ENCODE measurements at regions not wholly inside any gene's neighbourhood (a gene's known extent, or its start where the extent isn't known, plus 50 kb on each side); places are given as distances from the start of the nearest gene placed in this dataset.

DNA sequence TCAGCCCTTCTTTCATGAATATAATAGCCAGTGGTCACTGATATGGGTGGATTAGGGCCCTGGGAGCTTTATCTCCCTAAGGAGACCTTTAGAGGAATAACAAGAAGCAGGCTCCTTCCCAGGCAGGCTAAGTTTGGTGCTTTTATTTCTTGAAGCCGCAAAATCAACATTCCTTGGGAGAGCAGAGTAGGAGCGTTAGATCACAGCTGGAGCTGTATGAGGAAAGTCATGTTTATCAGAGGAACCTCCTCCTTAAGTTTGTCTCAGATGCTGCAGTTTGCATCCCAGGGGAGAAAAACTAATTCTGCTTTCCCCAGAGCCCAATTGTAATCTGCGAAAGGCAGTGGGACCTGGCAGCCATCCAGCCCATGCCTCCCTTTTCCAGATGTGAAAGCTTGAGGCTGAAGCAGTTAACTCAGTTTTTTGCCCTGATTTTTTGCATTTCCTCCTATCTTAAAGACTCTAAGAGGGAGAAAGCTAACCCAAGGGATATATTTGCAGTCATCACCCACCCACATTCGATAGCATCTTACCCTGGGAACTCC, 186.0 kb upstream of the FRMPD4 start:
- H2AFZ ChIP-seq (ENCODE audit: low read depth, low read length), result no peak overlapping the region
- H3K9ac ChIP-seq (ENCODE audit: low read depth, low read length), result no peak overlapping the region
- no peaks in the 10 kb centered on the region for H3K27me3 ChIP-seq (ENCODE audit: insufficient read depth, low read length, poor library complexity)
- ATAC-seq (ENCODE audit: insufficient read depth, low read depth) (no peak), DNase-seq (no peak)
- H3K9me3 ChIP-seq (ENCODE audit: insufficient read depth, low read length, severe bottlenecking), result no peaks in the 10 kb centered on the region
- H3K4me2 ChIP-seq (ENCODE audit: insufficient read depth, low read length), result no peak overlapping the region
- H3K4me3 ChIP-seq (ENCODE audit: low read depth in 1 of 2, low read length in 2 of 2), result no peak overlapping the region
- no peaks in the 10 kb centered on the region for H3K36me3 ChIP-seq (ENCODE audit: insufficient read depth, low read length)
- H4K20me1 ChIP-seq (ENCODE audit: insufficient read depth, low read length), result no peaks in the 10 kb centered on the region
- no peaks in the 10 kb centered on the region for H3K79me2 ChIP-seq (ENCODE audit: insufficient read depth, low read length)
- no peaks in the 10 kb centered on the region for H3K4me1 ChIP-seq (ENCODE audit: insufficient read depth, low read length)
- no peak overlapping the region for H3K27ac ChIP-seq (ENCODE audit: low read length)
- TF ChIP-seq, protein P1, sequence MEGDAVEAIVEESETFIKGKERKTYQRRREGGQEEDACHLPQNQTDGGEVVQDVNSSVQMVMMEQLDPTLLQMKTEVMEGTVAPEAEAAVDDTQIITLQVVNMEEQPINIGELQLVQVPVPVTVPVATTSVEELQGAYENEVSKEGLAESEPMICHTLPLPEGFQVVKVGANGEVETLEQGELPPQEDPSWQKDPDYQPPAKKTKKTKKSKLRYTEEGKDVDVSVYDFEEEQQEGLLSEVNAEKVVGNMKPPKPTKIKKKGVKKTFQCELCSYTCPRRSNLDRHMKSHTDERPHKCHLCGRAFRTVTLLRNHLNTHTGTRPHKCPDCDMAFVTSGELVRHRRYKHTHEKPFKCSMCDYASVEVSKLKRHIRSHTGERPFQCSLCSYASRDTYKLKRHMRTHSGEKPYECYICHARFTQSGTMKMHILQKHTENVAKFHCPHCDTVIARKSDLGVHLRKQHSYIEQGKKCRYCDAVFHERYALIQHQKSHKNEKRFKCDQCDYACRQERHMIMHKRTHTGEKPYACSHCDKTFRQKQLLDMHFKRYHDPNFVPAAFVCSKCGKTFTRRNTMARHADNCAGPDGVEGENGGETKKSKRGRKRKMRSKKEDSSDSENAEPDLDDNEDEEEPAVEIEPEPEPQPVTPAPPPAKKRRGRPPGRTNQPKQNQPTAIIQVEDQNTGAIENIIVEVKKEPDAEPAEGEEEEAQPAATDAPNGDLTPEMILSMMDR (IDR thresholded peaks at IDR 0.05; ENCODE audit: borderline replicate concordance, extremely low read depth, low read length, poor library complexity, severe bottlenecking), result no peak
- no peak for TF ChIP-seq EZH2 (IDR thresholded peaks at IDR 0.05; ENCODE audit: borderline replicate concordance, low read depth, low read length, severe bottlenecking)

DNA sequence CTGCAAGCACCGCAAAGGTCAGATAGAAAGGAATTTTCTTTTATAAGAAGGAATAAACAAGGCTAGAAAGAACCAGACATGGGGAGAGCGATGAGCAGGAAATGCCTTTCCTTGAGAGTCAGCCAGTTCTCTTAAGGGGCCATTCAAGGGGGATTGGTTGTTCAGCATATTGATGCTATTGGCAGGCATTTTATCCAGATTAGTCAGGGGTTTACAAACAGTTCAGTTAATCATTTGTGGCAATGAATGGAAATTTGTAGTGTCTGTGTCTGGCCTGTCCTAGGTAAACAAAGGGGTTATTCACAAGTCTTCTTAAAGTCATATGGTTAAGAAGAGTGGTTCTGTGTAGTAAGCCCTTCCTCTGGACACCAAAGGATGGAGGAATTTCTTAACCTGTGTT, 184.7 kb upstream of the FRMPD4 start:
- Histone ChIP-seq H4K20me1 (ENCODE audit: insufficient read depth, low read length) (no peaks in the 10 kb centered on the region), H3K27me3 (ENCODE audit: insufficient read depth, low read length, poor library complexity) (no peaks in the 10 kb centered on the region), H3K36me3 (ENCODE audit: insufficient read depth, low read length) (no peaks in the 10 kb centered on the region), H3K9me3 (ENCODE audit: insufficient read depth, low read length, severe bottlenecking) (no peaks in the 10 kb centered on the region), H3K4me3 (ENCODE audit: low read depth in 1 of 2, low read length in 2 of 2) (no peak overlapping the region), H3K4me2 (ENCODE audit: insufficient read depth, low read length) (no peak overlapping the region), H3K4me1 (ENCODE audit: insufficient read depth, low read length) (no peaks in the 10 kb centered on the region), H3K9ac (ENCODE audit: low read depth, low read length) (no peak overlapping the region), H3K27ac (ENCODE audit: low read length) (no peak overlapping the region), H2AFZ (ENCODE audit: low read depth, low read length) (no peak overlapping the region), H3K79me2 (ENCODE audit: insufficient read depth, low read length) (no peaks in the 10 kb centered on the region)
- DNase-seq (no peak), ATAC-seq (ENCODE audit: insufficient read depth, low read depth) (no peak)
- TF ChIP-seq, protein P1 (IDR thresholded peaks at IDR 0.05; ENCODE audit: borderline replicate concordance, extremely low read depth, low read length, poor library complexity, severe bottlenecking), result no peak
- TF ChIP-seq EZH2 (IDR thresholded peaks at IDR 0.05; ENCODE audit: borderline replicate concordance, low read depth, low read length, severe bottlenecking), result no peak

DNA sequence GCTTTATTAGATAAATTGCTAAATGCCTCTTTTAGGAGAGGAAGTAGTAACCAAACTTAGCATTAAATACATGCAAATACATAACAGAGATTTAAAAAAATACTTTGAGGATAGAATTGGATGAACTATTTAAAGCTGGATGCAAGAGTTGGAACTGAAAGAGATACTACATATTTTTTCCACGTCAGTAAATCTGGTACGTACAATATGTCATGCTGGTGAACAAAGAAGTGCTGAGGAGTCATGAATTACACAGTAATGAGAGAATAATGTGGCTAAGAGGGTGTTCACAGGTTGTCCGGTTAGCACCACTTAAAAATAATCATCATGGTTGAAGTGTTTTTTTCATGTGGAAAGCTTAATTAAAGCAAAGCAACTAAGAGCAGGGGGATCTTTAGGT, 184.1 kb upstream of the FRMPD4 start:
- H3K36me3 ChIP-seq (ENCODE audit: insufficient read depth, low read length), result no peaks in the 10 kb centered on the region
- no peaks in the 10 kb centered on the region for H3K79me2 ChIP-seq (ENCODE audit: insufficient read depth, low read length)
- no peak overlapping the region for H3K4me2 ChIP-seq (ENCODE audit: insufficient read depth, low read length)
- TF ChIP-seq EZH2 (IDR thresholded peaks at IDR 0.05; ENCODE audit: borderline replicate concordance, low read depth, low read length, severe bottlenecking), result no peak
- TF ChIP-seq, protein P1 (IDR thresholded peaks at IDR 0.05; ENCODE audit: borderline replicate concordance, extremely low read depth, low read length, poor library complexity, severe bottlenecking), result no peak
- no peak for DNase-seq
- H2AFZ ChIP-seq (ENCODE audit: low read depth, low read length), result no peak overlapping the region
- ATAC-seq (ENCODE audit: insufficient read depth, low read depth), result no peak
- H3K4me3 ChIP-seq (ENCODE audit: low read depth in 1 of 2, low read length in 2 of 2), result no peak overlapping the region
- H3K9ac ChIP-seq (ENCODE audit: low read depth, low read length), result no peak overlapping the region
- H3K27ac ChIP-seq (ENCODE audit: low read length), result no peak overlapping the region
- no peaks in the 10 kb centered on the region for H3K4me1 ChIP-seq (ENCODE audit: insufficient read depth, low read length)
- no peaks in the 10 kb centered on the region for H3K27me3 ChIP-seq (ENCODE audit: insufficient read depth, low read length, poor library complexity)
- H4K20me1 ChIP-seq (ENCODE audit: insufficient read depth, low read length), result no peaks in the 10 kb centered on the region
- no peaks in the 10 kb centered on the region for H3K9me3 ChIP-seq (ENCODE audit: insufficient read depth, low read length, severe bottlenecking)

DNA sequence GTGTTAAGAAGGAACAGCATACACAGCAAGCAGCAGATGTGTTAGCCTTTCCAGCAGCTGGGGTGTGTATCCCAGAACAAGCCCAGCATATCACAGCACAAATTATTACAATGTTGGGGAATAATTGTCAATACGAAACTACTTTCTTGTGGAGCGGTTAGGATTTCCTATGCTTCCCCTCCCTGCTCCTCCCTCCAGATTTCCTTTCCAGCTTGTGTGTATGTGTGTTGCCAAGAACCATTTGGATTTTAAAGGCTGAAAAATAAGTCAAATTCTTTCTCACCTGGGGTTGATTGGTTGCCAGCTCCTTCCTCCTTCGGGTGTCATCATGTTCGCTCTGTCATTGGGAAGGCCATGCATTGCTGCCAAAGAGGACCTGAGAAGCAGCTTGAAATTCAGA, 178.2 kb upstream of the FRMPD4 start:
- Histone ChIP-seq H3K36me3 (ENCODE audit: insufficient read depth, low read length) (no peaks in the 10 kb centered on the region), H3K9me3 (ENCODE audit: insufficient read depth, low read length, severe bottlenecking) (no peaks in the 10 kb centered on the region), H3K9ac (ENCODE audit: low read depth, low read length) (no peak overlapping the region), H3K27me3 (ENCODE audit: insufficient read depth, low read length, poor library complexity) (no peaks in the 10 kb centered on the region), H3K27ac (ENCODE audit: low read length) (no peak overlapping the region), H3K4me2 (ENCODE audit: insufficient read depth, low read length) (no peak overlapping the region), H4K20me1 (ENCODE audit: insufficient read depth, low read length) (no peaks in the 10 kb centered on the region), H3K79me2 (ENCODE audit: insufficient read depth, low read length) (no peaks in the 10 kb centered on the region), H3K4me1 (ENCODE audit: insufficient read depth, low read length) (no peaks in the 10 kb centered on the region), H2AFZ (ENCODE audit: low read depth, low read length) (no peak overlapping the region), H3K4me3 (ENCODE audit: low read depth in 1 of 2, low read length in 2 of 2) (no peak overlapping the region)
- ATAC-seq (ENCODE audit: insufficient read depth, low read depth) (no peak), DNase-seq (no peak)
- no peak for TF ChIP-seq EZH2 (IDR thresholded peaks at IDR 0.05; ENCODE audit: borderline replicate concordance, low read depth, low read length, severe bottlenecking)
- TF ChIP-seq, protein P1 (IDR thresholded peaks at IDR 0.05; ENCODE audit: borderline replicate concordance, extremely low read depth, low read length, poor library complexity, severe bottlenecking), result no peak

Data from DND-41 (cell line).